HepG2 (cell line): ENCODE measurements at regions not wholly inside any gene's neighbourhood (a gene's known extent, or its start where the extent isn't known, plus 50 kb on each side); places are given as distances from the start of the nearest gene placed in this dataset.

ENCODE experiments used
- ATAC-seq: fragments of 200-7000 bp; cut with Tn5 transposase; 3 replicates; pipeline ENCODE4 v1.9.1; 2020; ENCODE audit warnings: mild to moderate bottlenecking, moderate library complexity
- BruUV-seq: library from RNA; stranded (reverse); fragments of 400-500 nt; replicated peaks from 2 replicates; lab custom pipeline; 2021; lab: Mats Ljungman, UMichigan
- CTCF ChIA-PET: fragments of 300-600 bp; formaldehyde crosslinking; extraction: SDS; loops from one replicate; lab custom pipeline; 2021; ENCODE audit warnings: low total read pairs, inconsistent platforms, low intra/inter-chr PET ratio; lab: Yijun Ruan, JAX
- POLR2A ChIA-PET: fragments of 350-600 bp; sonication (Branson Sonifier 250); formaldehyde crosslinking; loops from one replicate; lab custom pipeline; 2020; ENCODE audit warnings: antibody characterized with exemption, inconsistent platforms; lab: Yijun Ruan, JAX
- DNase-seq: peaks from one replicate; pipeline ENCODE4 v3.0.0-alpha.2; 2015; ENCODE audit warnings: low spot score
- FAIRE-seq: peaks from 3 replicates; lab custom pipeline; 2011; peaks lifted over from hg19 to GRCh38; lab: Jason Lieb, UNC
- H2AFZ ChIP-seq: one replicate; pipeline ENCODE4 v1.6.1; 2011; ENCODE audit warnings: low read length, inconsistent platforms
- H3K27ac ChIP-seq: fragments of 300-600 bp; 3 replicates; pipeline ENCODE4 v1.8.0; 2011; ENCODE audit warnings: mixed run types, mild to moderate bottlenecking, mixed read lengths, low read length, inconsistent platforms; ENCODE audit not compliant: insufficient read depth; ENCODE audit errors: extremely low read length
- H3K27me3 ChIP-seq, 2 experiments: fragments of 200-600 bp in 1 of 2; 2 replicates in 1 of 2; 3 replicates in 1 of 2; pipeline versions ENCODE4 v1.6.0 to v1.8.0; 2011; ENCODE audit warnings: low read length in 2 of 2, mild to moderate bottlenecking in 2 of 2, moderate library complexity in 2 of 2, inconsistent platforms in 1 of 2; ENCODE audit not compliant: insufficient read depth in 2 of 2, control insufficient read depth in 1 of 2
- H3K36me3 ChIP-seq, 2 experiments: fragments of 200-600 bp in 1 of 2; replicated peaks in 1 of 2; 2 replicates in 1 of 2; 3 replicates in 1 of 2; pipeline versions ENCODE4 v1.5.1 to v1.8.0; 2011; ENCODE audit warnings: low read length in 2 of 2, inconsistent platforms in 1 of 2; ENCODE audit not compliant: insufficient read depth in 2 of 2, control insufficient read depth in 1 of 2
- H3K4me1 ChIP-seq: 2 replicates; pipeline ENCODE4 v1.5.1; 2012; ENCODE audit warnings: low read length, inconsistent platforms; ENCODE audit not compliant: insufficient read depth
- H3K4me2 ChIP-seq: 2 replicates; pipeline ENCODE4 v1.6.0; 2011; ENCODE audit warnings: low read depth, low read length, inconsistent platforms
- H3K4me3 ChIP-seq, 3 experiments: fragments of 200-600 bp in 1 of 3; sonication (generic), shearing (Covaris generic) in 1 of 3; replicated peaks in 1 of 3; 2 replicates each; pipeline ENCODE4 v1.5.1; 2011 to 2016; ENCODE audit warnings: low read length in 3 of 3, inconsistent platforms in 2 of 3, low read depth in 2 of 3, mild to moderate bottlenecking in 2 of 3, control low read depth in 1 of 3, mixed read lengths in 1 of 3; ENCODE audit not compliant: insufficient read depth in 1 of 3
- H3K79me2 ChIP-seq: one replicate; pipeline ENCODE4 v1.6.1; 2011; ENCODE audit warnings: low read length, inconsistent platforms; ENCODE audit not compliant: insufficient read depth
- H3K9ac ChIP-seq: 2 replicates; pipeline ENCODE4 v1.6.0; 2011; ENCODE audit warnings: mild to moderate bottlenecking, low read depth, low read length, inconsistent platforms; ENCODE audit not compliant: insufficient read depth
- H3K9me3 ChIP-seq: 2 replicates; pipeline ENCODE4 v1.5.1; 2012; ENCODE audit warnings: mild to moderate bottlenecking, low read length
- H4K20me1 ChIP-seq: 2 replicates; pipeline ENCODE4 v1.6.0; 2011; ENCODE audit warnings: inconsistent platforms, mild to moderate bottlenecking, low read length, moderate library complexity; ENCODE audit not compliant: insufficient read depth
- AHR ChIP-seq: IDR thresholded peaks from 2 replicates; pipeline ENCODE4 v1.6.1; 2018; ENCODE audit warnings: missing genetic modification reagents, missing compliant biosample characterization
- EHMT2 ChIP-seq: fragments of 200-600 bp; sonication (generic); IDR thresholded peaks from 2 replicates; pipeline ENCODE4 v1.7.0; 2017; ENCODE audit warnings: antibody characterized with exemption, low read depth, low read length, borderline replicate concordance
- TEF ChIP-seq: sonication (generic); formaldehyde crosslinking; IDR thresholded peaks from 2 replicates; pipeline ENCODE4 v1.5.0; 2020; ENCODE audit warnings: missing genetic modification reagents
- ZNF101 ChIP-seq: sonication (generic); formaldehyde crosslinking; IDR thresholded peaks from 2 replicates; pipeline ENCODE4 v1.4.0; 2020; ENCODE audit warnings: mild to moderate bottlenecking, low read depth, missing genetic modification reagents, borderline replicate concordance
- ZNF292 ChIP-seq: sonication (generic); formaldehyde crosslinking; IDR thresholded peaks from 2 replicates; pipeline ENCODE4 v1.8.1; 2022; ENCODE audit warnings: mild to moderate bottlenecking, low read depth, missing genetic modification reagents, borderline replicate concordance
- ZNF383 ChIP-seq: sonication (generic); formaldehyde crosslinking; IDR thresholded peaks from 2 replicates; pipeline ENCODE4 v1.4.0; 2020; ENCODE audit warnings: missing genetic modification reagents, mild to moderate bottlenecking, borderline replicate concordance
- ZNF709 ChIP-seq: sonication (generic); formaldehyde crosslinking; IDR thresholded peaks from 2 replicates; pipeline ENCODE4 v1.5.0; 2020; ENCODE audit warnings: mild to moderate bottlenecking, missing genetic modification reagents
- ZNF784 ChIP-seq: sonication (generic); formaldehyde crosslinking; IDR thresholded peaks from 2 replicates; pipeline ENCODE4 v1.5.1; 2020; ENCODE audit warnings: missing genetic modification reagents, mild to moderate bottlenecking, borderline replicate concordance
- ZNF841 ChIP-seq: sonication (generic); formaldehyde crosslinking; IDR thresholded peaks from 2 replicates; pipeline ENCODE4 v1.8.1; 2023; ENCODE audit warnings: missing genetic modification reagents, borderline replicate concordance
- WGBS: methylation state at CpG from one replicate; pipeline ENCODE4 v1.1.6; 2017; ENCODE audit warnings: low lambda C conversion rate; 5-methylcytosine and 5-hydroxymethylcytosine counted together
- in situ Hi-C: cut with HindIII; loops from 2 replicates; pipeline ENCODE4 v1.10.0; 2017; ENCODE audit warnings: low pct_unique_long_range_greater_than_20kb; ENCODE audit not compliant: extremely low pct_ligation_motif_present
- intact Hi-C: fragments of 100-400 bp; cut with micrococcal nuclease; formaldehyde crosslinking; loops from one replicate; pipeline ENCODE4 v1.10.0; 2022; ENCODE audit not compliant: unreplicated experiment

- Histone ChIP-seq H2AFZ (no peak overlapping the region), H3K9me3 (no peaks in the 10 kb centered on the region), H3K27ac (no peak overlapping the region), H3K4me1 (peaks cover 20% of the 10 kb centered on the region), H3K9ac (no peak overlapping the region), H3K36me3 (no peaks in the 10 kb centered on the region), H4K20me1 (no peaks in the 10 kb centered on the region), H3K4me2 (no peak overlapping the region), H3K4me3 (no peak overlapping the region), H3K27me3 (peaks cover 0 to 4% of the 10 kb centered on the region in 2 experiments; a peak in 2 of 5 replicates), H3K79me2 (no peaks in the 10 kb centered on the region)
- intact Hi-C loops (no loop called here), in situ Hi-C loops (no loop called here)
- BruUV-seq, result no TSS peak
- 64% methylated on average over 5 of the region's 5 CpGs for WGBS
- TF ChIP-seq ZNF841 (no peak), AHR (CRISPR knock-in tag) (no peak), ZNF101 (CRISPR knock-in tag) (no peak), TEF (CRISPR knock-in tag) (no peak), ZNF292 (no peak), ZNF784 (no peak), ZNF709 (CRISPR knock-in tag) (no peak), ZNF383 (no peak), EHMT2 (no peak)
- no peak for DNase-seq
- ChIA-PET POLR2A (no interaction called here), CTCF (no interaction called here)
- FAIRE-seq, result no peak
- no peak for ATAC-seq
Measured at GRCh38 chr6:156715839-156716238, 61.3 kb upstream of the ARID1B start.
